Epithelial cell of proximal tubule (primary cell): ENCODE measurements at regions not wholly inside any gene's neighbourhood (a gene's known extent, or its start where the extent isn't known, plus 50 kb on each side); places are given as distances from the start of the nearest gene placed in this dataset.
"Not testable (repeated sequence)": the region's sequence is repeated elsewhere in the genome, so short reads cannot be mapped to it uniquely, and the experiment has no call there.

Experiments
- DNase-seq: peaks from one replicate; pipeline ENCODE4 v3.0.0-alpha.2; 2011; ENCODE audit warnings: low read depth
- H3K4me3 ChIP-seq: 2 replicates; pipeline ENCODE4 v1.5.1; 2011; ENCODE audit warnings: low read depth, mild to moderate bottlenecking, low read length
- CTCF ChIP-seq: conservative IDR thresholded peaks from 2 replicates; pipeline ENCODE4 v1.5.1; 2012; ENCODE audit warnings: low read depth, mild to moderate bottlenecking, low read length

DNA sequence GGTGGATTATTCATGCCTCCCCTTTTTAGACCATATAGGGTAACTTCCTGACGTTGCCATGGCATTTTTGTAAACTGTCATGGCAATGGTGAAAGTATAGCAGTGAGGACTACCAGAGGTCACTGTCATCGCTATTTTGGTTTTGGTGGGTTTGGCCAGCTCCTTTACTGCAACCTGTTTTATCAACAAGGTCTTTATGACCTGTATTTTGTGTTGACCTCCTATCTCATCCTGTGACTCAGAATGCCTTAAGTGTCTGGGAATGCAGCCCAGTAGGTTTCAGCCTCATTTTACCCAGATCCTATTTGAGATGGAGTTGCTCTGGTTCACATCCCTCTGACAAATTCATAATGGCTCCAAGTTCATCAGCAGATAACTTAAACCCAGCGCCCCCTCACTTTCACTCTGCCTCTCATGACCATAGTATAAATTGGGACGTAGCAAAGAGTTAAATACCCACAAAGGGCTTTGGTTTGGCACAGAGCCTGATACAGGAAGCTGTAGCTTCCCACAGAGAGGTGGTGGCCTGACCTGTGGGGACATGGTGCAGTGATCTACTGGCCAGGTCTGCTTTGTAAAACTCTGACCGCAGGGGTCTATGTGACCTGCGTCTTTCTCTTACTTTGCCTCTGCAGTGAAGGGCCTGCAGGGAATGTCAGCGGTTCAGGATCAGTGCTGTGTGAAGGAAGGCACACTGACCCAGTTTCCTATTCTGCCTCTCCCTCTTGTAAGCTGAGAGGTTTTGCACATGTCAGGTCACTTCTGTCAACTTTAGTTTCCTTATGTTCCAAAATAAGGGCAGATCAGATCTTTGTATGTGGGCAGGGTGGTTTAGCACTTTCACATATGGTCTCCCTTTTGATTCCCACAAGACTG, 78.1 kb upstream of the ZNF644 start:
- no peak overlapping the region for H3K4me3 ChIP-seq
- DNase-seq = no peak
- no peak for TF ChIP-seq CTCF

- TF ChIP-seq CTCF = no peak
- H3K4me3 ChIP-seq = no peak overlapping the region
- no peak for DNase-seq
Observed at GRCh38 chr1:91098299-91098906, 76.6 kb upstream of the ZNF644 start.

- not testable (repeated sequence) for DNase-seq, H3K4me3 ChIP-seq
Observed at GRCh38 chr1:91095321-91095720, 73.5 kb upstream of the ZNF644 start.

- DNase-seq = peak; percentile 40
- no peak overlapping the region for H3K4me3 ChIP-seq
- no peak for TF ChIP-seq CTCF
Observed at GRCh38 chr1:91092503-91092902, 70.7 kb upstream of the ZNF644 start.

GRCh38 chr1:91091812-91092211, 70.0 kb upstream of the ZNF644 start:
- TF ChIP-seq CTCF = no peak
- DNase-seq = no peak
- no peak overlapping the region for H3K4me3 ChIP-seq

DNA sequence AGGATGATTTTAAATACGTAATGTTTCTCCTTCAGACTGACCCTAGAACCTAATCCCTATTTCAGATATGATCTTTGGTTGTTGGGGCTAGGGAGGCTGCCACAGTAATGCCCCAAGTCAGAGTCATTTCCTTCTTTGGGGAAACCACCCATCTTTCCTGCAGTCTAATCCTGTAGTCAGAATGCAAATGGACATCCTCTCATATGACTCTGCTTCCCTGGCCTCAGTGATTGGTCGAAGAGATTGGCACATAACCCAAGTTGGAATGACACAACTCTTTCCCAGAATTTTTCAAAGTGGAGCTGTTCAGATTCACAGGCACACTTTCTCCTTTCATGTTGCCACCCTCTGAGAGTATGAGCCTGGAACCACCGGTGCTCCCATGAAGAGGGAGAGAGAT, 58.8 kb upstream of the ZNF644 start:
- no peak for DNase-seq
- no peak for TF ChIP-seq CTCF
- no peak overlapping the region for H3K4me3 ChIP-seq

DNA sequence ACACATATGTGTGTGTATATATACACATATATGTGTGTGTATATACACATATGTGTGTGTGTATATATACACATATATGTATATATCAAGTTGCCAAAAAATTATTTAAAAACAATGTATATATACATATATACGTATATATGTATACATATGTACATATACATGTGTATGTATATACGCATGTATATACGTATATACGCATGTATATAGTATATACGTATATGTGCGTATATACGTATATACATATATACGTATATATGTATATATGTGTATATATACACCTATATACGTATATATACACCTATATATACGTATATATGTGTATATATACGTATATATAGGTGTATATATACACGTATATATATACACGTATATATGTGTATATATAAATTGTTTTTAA, 57.0 kb upstream of the ZNF644 start:
- TF ChIP-seq CTCF = no peak

More for the DNA sequence above, 57.0 kb upstream of the ZNF644 start:
- DNase-seq = no peak
- no peak overlapping the region for H3K4me3 ChIP-seq
